ENCODE measurements at regions not wholly inside any gene's neighbourhood (a gene's known extent, or its start where the extent isn't known, plus 50 kb on each side); places are given as distances from the start of the nearest gene placed in this dataset.

GRCh38 chr10:131766096-131766495 is 134.7 kb upstream of the PPP2R2D start:
- no peak for DNase-seq (ENCODE audit: low read depth in 2 of 2, low spot score in 1 of 2)

GRCh38 chr10:131767716-131768115 is 133.1 kb upstream of the PPP2R2D start:
- DNase-seq (ENCODE audit: low read depth in 2 of 2, low spot score in 1 of 2): no peak

- no peak for DNase-seq (ENCODE audit: low read depth in 2 of 2, low spot score in 1 of 2)
These were observed 131.0 kb upstream of the PPP2R2D start for GRCh38 chr10:131769571-131770410.

- DNase-seq (ENCODE audit: low read depth in 2 of 2, low spot score in 1 of 2): no peak
These were observed 129.7 kb upstream of the PPP2R2D start for GRCh38 chr10:131770946-131771633.

- no peak for DNase-seq (ENCODE audit: low read depth in 2 of 2, low spot score in 1 of 2)
These were observed 129.0 kb upstream of the PPP2R2D start for GRCh38 chr10:131771634-131772358.

- DNase-seq (ENCODE audit: low read depth in 2 of 2, low spot score in 1 of 2): no peak
These were observed 128.4 kb upstream of the PPP2R2D start for GRCh38 chr10:131772441-131772840.

- no peak for DNase-seq (ENCODE audit: low read depth in 2 of 2, low spot score in 1 of 2)
These were observed 127.2 kb upstream of the PPP2R2D start for GRCh38 chr10:131773370-131774343.

GRCh38 chr10:131774681-131775085 is 126.1 kb upstream of the PPP2R2D start:
- no peak for DNase-seq (ENCODE audit: low read depth in 2 of 2, low spot score in 1 of 2)

- DNase-seq (ENCODE audit: low read depth in 2 of 2, low spot score in 1 of 2): no peak
These were observed 125.4 kb upstream of the PPP2R2D start for GRCh38 chr10:131775433-131775832.

- DNase-seq (ENCODE audit: low read depth in 2 of 2, low spot score in 1 of 2): no peak
These were observed 125.0 kb upstream of the PPP2R2D start for GRCh38 chr10:131775833-131776232.

- no peak for DNase-seq (ENCODE audit: low read depth in 2 of 2, low spot score in 1 of 2)
These were observed 124.3 kb upstream of the PPP2R2D start for GRCh38 chr10:131776496-131776895.

- DNase-seq (ENCODE audit: low read depth in 2 of 2, low spot score in 1 of 2): no peak
These were observed 123.6 kb upstream of the PPP2R2D start for GRCh38 chr10:131777162-131777561.

- no peak for DNase-seq (ENCODE audit: low read depth in 2 of 2, low spot score in 1 of 2)
These were observed 122.9 kb upstream of the PPP2R2D start for GRCh38 chr10:131777921-131778320.

- DNase-seq (ENCODE audit: low read depth in 2 of 2, low spot score in 1 of 2): no peak
These were observed 122.4 kb upstream of the PPP2R2D start for GRCh38 chr10:131778385-131778784.

GRCh38 chr10:131778842-131779241 is 122.0 kb upstream of the PPP2R2D start:
- no peak for DNase-seq (ENCODE audit: low read depth in 2 of 2, low spot score in 1 of 2)

GRCh38 chr10:131779661-131780394 is 121.0 kb upstream of the PPP2R2D start:
- no peak for DNase-seq (ENCODE audit: low read depth in 2 of 2, low spot score in 1 of 2)

- DNase-seq (ENCODE audit: low read depth in 2 of 2, low spot score in 1 of 2): no peak
These were observed 119.7 kb upstream of the PPP2R2D start for GRCh38 chr10:131781076-131781475.

- no peak for DNase-seq (ENCODE audit: low read depth in 2 of 2, low spot score in 1 of 2)
These were observed 119.0 kb upstream of the PPP2R2D start for GRCh38 chr10:131781791-131782190.

- no peak for DNase-seq (ENCODE audit: low read depth in 2 of 2, low spot score in 1 of 2)
These were observed 116.3 kb upstream of the PPP2R2D start for GRCh38 chr10:131784363-131785120.
